ENCODE measurements at regions not wholly inside any gene's neighbourhood (a gene's known extent, or its start where the extent isn't known, plus 50 kb on each side); places are given as distances from the start of the nearest gene placed in this dataset.

DNA sequence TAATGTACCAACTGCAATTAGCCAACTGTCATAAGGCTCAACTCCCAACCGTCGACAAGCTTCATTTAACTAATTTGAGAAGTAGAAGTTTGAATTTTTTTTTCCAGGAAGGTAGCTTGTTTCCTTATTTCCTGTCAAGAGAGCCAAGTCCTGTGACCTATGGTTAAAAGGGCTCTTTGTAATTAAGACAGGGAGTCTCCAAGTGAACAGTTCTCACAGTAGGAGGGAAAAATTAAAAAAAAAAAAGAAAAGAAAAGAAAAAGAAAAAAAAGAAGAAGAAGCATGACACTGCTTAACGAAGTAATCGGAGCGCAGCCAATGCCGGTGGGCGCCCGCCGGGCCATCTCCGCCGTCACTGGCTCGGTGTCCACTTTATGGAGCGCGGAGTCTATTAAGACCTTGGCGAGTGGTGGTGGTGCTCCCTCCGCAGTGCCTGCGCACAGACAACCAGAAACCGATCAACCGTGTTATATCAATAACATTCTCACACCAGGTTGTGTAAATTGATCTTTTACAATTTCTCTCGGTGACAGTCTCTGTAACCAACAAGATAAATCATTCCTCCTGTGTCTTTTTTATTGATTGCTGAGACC lies 197.2 kb upstream of the POU3F3 start:
- peak; percentile 64 to 69 for DNase-seq

DNA sequence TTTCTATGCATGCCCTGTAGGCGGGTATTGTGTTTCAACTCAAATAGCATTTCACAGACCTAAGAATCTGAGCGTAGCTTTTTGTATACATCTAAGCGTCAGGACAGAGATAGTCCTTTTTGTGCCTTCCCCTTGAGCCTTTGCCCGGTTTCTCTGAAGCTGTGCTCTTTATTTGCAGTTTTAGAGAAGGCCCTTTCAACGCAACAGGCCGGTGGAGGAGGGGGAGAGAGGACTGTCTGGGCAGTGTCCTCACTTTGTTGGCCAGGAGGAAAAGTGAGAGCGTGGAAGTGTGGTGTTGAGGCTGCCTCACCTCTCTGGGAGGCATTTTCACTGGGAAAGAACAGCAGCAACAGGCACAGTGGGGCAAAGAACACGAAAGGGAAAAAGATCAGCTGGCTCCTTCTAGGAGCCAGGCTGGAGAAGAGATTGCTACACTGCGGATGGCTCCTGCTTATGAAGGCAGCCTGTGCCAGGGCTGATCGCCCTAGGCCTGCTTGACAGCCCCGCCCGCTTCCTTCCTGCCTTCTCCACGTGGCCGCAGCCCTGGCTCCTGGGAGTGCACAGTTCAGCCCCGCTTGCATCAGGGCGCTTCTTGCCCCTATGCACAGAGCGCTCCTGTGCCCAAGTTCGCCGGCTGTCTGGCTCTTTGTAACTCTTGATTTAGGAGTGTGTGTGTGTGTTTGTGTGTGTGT lies 195.6 kb upstream of the POU3F3 start:
- DNase-seq: peak; percentile 79 to 86

DNA sequence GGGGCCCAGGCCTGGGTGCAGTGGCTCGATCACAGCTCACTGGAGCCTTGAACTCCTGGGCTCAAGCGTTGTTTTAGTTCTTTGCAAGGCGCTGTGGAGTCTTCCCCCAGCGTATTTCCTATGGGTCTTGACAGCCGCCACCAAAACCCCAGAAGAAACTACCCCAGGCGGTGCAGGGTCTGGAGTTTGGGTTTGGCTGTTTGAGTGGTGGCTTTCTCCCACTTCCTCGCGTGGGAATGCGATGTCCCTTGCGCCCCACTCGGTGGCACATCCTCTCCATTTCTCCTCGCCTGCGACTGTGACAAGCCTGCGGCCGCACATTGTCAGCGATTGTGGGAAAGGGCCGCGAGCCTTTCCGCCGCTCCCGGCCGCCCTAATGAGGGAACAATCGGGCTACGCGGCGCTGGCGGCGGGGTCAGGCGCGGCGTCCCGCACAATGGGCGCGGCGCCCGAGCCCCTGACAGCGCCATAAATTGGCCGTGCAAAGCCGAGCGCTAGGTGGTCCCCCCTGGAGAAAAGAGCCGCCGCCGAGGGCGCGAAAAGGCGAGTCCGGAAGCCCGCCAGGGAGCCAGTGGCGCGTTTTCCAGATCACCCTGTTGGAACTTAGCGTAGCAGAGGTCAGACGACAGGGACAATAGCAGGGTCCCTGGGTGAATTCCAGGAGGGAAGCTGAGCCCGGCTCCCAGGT lies 194.9 kb upstream of the POU3F3 start:
- no peak for DNase-seq

DNA sequence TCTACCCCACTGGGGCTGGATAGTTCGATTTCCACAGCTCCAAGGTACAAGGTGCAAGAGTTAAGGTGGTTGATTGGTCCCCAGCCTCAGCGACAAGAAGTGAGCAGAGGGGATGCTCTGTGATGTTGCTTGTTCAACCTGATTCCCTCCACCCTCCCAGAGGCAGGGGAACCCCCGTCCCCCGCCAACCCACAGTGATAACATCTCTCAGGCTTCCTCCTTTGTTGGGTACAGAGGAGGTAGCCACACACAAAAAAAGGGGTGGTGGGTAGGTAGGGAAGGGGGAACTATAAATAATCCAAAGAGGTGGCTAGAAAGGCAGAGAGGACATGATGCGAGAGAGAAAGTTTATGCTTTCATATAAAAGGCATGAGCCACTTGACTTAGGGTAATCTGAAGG lies 192.9 kb upstream of the POU3F3 start:
- no peak for DNase-seq

DNA sequence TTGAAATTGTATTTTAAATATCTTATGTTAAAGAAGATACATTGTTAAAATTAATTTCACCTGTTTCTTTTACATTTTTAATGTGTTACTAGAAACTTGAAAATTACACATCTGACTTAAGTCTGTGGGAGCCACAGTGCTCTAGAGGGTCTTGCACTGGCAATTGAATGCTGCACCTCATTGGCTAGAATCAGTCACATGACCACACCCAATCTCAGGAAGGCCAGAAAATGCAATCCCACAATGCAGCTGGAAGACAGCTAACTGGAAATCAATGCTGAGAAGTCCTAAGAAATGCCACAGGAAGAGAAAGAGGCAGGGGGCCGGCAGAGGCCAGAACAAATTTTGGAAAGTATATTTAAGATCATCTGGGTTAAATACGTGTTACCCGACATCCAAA lies 189.2 kb upstream of the POU3F3 start:
- DNase-seq: no peak

DNA sequence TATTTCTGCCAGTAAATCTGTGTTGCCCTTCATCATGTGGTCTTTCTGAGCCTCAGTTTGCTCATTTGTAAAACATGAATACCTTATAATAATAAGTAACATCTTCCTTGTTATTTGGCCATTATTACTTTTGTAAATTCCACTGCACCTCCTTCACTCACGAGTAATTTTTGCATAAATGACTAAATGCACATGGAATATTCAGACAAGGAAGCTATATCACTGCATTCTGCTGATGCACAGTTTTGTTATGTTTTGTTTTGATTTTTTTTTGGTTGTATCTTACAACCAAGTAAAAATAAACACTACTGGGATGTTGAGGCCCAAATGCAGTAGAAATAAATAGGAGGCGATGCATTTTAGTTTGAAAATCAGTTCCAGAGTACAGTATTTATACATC lies 185.3 kb upstream of the POU3F3 start:
- no peak for DNase-seq

DNA sequence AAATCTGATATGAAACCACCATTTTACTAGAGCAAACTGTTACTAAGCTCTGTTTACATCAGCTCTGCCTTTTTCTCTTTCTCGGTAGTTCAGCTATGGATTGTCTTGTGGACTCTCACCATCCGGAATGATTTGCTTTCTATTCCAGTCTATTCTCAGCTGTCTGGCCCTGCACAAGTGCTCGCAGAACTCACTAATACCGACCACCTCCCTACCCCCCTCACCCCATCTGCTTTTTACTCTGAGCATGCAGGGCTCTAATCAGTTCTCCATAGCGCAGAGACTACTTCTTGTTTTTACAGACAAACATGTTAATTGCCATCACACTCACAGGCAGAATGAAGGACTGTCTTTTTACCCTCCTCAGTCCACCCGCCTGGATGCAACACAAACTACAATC lies 180.7 kb upstream of the POU3F3 start:
- no peak for DNase-seq

DNA sequence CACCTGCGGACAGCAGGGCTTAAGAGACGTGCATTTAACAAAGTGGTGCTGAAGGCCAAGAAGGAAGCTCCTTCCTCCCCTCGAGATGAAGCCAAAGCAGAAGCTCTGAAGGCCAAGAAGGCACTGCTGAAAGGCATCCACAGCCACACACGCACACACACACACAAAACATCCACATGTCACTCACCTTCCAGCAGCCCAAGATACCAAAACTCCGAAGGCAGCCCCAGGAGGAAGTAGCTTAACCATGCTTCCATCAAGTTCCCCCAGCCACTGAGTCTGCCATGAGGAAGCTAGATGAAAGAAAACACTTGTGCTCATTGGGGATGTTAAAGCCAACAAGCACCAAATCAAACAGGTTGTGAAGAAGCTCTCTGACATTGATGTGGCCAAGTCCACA lies 175.7 kb upstream of the POU3F3 start:
- DNase-seq: no peak

DNA sequence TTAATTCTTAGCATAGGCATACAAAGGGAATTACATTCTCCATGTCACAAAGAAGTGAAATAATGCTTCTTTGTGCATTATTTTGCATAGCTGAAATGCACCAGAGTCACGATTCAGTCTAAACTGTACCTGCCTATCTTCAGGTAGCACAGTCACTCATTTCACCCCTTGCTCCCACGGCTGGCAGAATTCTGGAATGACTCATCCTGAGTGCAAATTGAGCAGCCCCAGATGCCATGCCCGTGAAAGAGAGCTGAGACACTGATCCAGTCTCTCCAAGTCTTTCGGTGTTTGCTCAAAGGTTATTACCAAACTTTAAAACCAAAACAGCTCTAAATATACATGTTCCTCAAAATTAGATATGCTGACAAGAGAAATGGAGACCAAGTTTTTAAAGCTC lies 168.3 kb upstream of the POU3F3 start:
- no peak for DNase-seq

DNA sequence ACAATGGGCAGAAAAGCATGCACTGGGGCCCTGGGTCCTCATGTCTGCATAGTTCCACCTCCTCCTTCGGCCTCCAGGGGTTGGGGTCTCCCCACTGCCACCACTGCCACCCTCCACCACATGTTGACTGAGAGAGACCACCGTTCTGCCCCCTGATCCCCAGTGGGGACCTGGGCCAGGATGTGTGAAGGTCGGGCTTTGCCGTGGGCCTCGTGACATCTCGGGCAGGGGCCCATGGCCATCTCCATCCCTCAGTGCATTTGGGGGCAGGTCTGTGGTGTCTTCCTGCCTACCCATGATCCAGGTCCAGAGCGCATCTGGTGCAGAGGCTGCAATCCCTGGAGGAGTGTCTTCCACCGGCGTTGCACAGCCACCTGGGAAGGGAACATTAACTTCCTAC lies 166.8 kb upstream of the POU3F3 start:
- DNase-seq: no peak

DNA sequence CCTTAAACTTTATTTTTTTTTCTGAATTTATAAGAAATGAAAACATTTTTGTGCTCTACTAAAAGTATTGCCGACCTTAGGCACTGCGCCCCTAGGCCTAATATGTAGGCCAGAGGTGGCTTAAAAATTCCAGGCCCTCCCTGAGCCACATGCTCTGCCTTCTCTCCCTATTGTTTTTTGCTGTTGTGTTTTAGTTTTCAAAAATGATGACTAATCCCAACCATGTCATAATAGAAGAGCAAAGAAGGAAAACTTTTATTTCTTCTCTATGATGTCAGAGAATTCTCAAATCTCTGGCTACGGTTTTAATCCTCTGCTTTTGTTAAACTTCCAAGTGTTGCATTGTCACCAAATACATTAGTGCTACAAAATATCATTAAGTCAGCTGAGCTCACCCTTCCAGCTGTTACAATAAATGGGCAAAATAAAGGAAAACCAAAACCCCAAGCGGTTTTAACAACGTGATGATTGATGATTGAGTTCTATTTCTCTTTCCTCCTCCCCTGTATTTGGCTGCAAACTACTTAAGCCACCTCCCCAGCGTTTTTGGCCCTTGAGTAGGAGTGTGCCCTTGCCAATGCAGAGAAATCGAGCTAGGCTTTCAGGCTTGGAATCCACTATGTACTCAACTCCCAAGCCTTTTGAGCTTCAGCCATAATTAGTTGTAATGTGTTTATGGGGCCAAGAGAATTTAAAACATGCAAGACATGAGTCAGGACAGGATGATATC lies 163.5 kb upstream of the POU3F3 start:
- no peak for DNase-seq

DNA sequence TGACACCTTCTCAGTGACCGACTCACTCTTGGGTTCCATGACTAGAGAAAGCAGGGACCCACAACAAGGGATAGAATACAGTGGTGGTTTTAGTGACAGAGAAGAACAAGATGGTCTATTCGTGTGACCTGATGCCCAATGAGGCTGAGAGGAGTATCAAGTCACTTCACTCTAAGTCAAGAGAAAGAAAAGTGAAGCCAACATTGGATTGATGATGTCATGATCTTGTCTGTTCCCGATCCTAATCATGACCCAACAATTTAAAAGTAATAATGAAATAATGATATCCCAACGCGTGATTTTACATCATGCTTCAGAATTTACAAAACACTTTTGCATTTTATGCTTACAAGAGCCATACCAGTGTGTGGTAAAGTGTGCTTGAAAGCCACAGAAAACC lies 155.6 kb upstream of the POU3F3 start:
- DNase-seq: no peak

DNA sequence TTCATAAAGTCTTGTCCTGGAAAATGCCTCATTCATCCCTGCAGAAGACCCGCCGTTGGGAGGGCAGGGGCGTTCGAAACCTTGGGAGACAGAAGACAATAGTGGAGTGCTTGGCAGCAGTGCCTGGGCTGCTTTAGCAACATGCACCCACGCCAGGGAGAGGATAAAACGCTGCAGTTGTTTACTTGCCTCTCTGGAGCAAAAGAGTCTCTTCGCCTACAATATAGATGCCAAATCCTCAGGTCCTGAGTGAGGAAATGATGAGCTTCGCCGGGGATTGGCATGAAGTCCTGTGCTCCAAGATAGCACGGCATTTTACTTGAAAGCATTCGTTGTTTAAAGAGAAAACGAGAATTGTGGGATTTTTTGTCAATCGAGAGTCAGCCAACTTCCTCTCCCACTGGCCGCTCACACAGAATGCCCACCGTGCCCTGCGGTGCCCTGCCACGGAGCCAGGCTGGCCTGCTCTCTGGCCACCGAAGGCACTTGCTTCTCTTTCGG lies 152.5 kb upstream of the POU3F3 start:
- no peak for DNase-seq

DNA sequence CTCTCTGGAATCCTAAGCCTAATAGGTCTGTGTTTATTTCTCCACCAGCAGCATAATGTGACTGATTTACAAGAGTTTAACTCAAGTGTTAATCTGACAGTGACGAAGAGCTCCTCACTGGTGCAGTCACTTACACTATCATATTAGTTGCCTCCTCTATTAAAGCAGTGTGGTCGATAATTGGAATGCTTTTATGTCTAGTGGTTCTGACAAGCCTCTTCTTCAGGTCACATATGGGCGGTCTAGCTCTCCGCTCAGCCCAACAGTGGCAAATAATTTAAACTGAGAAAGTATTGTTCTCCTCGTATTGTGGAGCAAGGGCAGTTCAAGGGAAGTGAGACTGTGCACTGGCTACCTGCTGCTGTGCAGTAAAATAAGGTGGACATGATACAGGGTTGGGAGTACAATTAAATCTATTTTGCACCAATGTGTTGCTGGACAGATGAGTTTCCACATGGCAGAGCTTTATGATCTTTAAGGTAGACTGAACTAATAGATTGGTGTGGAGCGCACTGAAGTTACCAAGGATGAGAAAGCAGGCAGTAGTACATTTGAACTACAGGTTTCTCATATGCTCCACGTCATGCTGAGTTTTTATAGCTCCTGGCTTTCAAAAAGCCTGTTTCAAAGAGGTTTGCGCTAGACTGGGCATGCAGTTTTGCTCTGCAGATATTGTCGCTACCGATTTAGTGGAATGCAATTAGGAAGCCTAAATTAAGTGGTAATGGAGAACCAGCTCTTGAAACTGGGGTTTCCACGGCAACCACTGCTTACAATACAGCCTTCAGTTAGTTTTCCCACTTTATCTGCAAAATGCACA lies 151.7 kb upstream of the POU3F3 start:
- no peak for DNase-seq

DNA sequence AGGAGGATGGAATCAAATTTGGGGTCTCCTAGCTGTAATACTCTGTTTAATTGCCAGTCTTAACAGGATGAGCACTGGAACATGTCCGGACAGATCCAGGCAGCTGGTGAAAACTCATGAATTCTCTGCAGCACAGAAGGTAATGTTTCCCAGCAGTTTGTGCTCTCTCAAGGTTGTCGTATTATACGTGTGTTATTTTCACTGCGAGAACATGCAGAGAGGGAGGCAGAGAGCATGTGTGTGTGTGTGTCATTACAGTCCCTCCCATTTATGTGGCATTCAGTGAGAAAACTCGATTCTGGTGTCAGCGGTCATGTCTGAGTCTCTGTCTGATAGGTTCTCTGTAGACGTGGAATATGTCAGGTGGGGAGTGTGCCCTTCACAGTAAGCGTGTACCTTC lies 150.2 kb upstream of the POU3F3 start:
- no peak for DNase-seq

DNA sequence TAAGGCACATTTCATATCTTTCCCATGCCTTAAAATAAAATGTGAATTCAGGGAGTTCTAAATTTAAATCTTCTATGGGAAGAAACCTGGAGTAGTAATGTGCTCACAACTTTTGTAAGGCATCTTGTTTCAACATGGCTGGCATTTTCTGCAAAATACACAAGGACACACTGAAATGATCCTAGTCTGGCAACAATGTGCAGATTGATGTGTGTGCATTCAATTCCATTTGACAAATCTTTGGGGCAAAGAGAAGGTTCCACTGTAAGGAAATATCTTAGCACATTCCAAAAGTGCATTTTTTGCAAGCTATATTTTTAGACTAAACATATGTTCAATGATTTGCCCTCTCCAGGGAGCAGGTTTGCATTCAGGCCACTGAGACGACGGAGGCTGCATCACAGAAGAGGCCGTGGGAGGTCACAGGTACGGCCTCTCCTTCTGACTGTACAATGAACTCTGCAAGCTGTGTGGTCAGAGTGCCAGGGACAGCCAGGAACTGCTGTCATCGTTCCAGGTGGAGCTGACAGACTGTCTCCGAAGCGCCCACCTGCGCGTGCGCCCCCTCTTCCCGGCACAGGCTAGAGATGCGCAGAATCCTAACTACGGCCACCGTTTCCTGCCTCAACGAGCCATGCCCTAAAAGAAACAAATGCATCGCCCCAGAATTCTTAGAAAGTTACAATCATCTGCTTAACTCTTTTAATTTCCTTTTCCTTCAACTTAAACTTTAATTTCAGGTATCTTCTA lies 149.2 kb upstream of the POU3F3 start:
- no peak for DNase-seq

DNA sequence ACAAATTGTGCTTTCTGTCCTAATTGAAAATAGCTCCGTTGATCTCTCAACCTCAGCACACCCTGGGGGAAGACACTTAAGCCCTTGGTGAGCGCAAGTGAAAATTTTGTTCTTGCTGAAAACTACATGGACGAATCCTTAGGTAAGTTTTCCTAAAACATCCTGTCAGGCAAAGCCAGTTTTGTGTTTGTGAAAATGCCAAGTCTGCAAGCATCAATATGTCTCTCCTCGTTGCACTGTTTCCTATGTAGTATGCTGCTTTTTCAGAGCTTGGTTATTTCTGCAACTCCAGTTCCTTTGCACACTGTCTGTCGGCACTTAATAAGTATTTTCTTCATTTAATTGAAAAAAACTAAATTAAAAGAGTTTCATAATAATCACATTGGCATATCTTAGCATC lies 146.9 kb upstream of the POU3F3 start:
- DNase-seq: no peak

DNA sequence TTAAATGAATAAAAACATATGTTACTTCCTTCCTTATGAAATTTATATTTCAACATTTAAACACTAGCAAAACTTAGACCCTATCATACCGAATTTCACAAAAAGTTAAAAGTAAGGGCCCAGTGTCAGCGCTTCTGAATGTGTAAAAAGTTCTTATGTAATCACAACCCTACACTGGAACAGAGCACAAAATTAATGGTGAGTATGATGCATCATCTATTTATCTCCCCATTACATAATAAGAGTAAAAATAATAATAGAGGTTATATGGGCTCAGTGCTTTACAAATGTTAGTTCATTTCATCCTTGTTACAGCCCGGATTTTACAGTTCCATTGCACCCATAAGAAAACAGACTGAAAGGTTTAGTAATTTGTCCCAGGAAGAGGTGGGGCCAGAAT lies 144.9 kb upstream of the POU3F3 start:
- no peak for DNase-seq

DNA sequence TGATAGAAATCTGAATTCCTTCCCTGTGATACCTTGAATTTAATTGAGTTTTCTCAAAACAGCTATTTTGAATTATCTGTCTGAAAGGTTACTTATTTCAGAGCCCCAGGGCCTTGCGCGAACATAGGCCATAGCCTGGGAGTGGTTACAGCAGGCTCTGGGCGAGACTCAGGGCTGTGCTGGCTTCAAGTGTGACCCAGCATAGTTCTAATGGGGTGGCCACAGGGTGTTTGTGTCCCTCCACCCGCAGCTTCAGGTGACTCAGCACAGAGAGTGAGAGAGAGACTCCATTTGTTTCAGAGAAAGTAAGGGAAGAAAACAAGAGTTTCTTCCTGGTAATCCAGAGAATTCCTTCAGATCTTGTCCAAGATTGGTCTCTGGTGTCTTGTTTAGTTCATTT lies 137.9 kb upstream of the POU3F3 start:
- DNase-seq: no peak

DNA sequence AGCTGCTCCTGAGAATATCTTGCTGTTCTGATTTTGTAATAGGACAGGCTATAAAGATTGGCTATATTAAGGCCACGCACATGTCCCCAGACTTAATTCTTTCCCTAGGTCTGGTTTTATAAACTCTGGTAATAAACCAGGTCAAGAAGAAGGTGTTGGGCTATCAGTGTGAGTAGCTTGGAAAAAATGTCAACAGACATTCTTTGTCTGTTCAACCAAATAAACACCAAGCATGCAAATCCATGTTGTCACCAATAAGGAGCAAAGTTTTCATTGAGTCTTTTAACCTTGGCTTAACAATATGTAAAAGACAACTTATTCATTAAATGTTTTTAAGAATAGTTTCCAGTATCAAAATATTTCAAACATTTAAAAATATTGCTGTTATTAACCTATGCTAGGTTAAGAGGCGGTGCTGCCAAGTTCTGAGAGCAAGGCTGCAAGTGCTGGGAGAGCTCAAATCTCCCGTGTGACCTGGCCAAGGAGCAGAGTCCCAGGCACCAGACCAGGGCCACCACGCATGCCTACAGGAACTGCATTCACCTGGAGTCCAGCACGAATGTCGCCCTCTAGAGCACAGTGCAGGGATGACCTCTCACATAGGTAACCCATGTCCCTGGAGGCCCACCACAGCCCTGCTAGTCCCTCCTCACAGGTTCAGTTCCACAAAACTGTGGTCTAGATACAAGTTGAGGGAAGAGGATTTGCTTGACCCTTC lies 120.5 kb upstream of the POU3F3 start:
- peak in 1 of 2 experiments; percentile 13 for DNase-seq

DNA sequence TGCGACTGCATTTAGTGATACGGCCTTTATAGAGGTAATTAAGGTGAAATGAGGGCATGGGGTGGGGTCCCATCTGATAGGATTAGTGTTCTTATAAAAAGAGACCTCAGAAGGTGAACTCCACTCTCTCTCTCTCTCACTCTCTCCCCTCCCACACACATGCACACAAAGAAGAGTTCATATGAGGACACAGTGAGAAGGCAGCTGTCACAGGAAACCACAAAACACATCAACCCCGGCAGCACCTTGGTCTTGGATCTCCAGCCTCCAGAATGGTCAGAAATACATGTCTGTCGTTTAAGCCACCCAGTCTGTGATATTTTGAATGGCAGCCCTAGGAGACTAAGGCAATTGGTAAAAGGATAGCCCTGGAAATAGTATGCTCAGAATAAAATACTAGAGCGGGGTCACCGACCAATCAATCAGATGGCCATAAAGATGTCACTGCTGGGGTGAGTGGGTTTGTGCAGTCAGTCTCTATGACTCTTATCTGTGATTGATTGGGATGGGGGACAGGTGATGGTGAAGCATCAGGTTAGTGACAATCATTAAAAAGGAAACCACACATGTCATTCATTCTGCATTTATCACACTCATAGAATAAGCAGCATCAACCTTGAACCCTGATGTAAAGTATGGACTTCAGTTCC lies 118.9 kb upstream of the POU3F3 start:
- peak; percentile 46 to 61 for DNase-seq

Measured in AML-193 (cell line).